ENCODE measurements at regions not wholly inside any gene's neighbourhood (a gene's known extent, or its start where the extent isn't known, plus 50 kb on each side); places are given as distances from the start of the nearest gene placed in this dataset.
"Not testable (repeated sequence)": the region's sequence is repeated elsewhere in the genome, so short reads cannot be mapped to it uniquely, and the experiment has no call there.

DNA sequence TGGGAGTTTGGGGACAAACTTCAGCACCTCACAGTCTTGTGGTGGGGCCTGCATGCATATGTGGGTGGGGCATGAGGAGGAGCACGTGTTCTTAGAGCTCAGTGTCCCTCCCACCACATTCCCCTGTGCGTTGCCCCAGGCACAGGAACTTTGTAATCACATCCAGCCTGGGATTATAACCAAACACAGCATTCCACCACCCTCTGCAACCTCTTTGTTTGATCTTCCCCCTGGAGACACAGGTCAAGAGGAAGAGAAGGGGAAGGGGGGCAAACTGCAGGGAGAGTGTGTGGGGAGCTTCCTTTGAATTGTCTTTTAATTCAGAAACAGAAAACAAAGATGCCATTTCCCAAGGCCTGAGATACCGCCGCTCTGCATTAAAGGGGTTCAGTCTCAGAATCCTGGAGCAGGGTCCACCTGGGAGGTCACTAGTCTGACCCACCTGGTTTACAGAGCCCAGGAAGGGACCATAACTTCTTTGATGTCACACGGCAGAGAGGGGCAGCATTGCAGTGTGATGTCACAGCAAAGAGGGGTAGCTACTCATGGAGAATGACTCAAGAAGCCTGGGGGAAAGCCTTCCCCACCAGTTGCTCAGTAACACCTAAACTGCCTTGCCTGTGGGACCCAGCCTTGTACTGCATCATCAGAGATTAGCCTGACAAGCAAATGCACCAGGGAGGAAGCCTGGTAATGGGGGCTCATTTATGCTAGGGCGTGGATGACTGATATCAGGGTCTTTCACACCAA lies 106.3 kb upstream of the RNU6-1 start:
- no peak for DNase-seq

DNA sequence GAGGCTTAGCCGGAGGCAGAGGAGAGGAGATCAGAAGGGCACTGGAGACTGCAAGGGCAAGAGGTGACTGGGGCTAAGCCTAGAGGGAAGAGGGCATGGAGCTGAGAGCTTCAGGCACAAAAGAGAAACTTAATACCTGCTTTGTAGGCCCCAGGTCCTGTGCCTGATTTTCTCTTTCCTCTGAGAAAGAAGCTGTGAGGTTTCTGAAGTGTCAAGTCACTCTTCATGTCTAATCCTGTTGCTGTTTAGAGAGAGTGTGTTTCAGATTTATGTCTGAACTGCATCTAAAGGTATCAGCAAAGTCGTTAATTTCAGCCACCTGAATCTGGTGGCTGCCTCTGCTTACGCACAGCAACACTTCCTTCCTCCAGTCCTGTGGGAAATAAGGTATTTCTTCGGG lies 106.9 kb upstream of the RNU6-1 start:
- no peak for DNase-seq

DNA sequence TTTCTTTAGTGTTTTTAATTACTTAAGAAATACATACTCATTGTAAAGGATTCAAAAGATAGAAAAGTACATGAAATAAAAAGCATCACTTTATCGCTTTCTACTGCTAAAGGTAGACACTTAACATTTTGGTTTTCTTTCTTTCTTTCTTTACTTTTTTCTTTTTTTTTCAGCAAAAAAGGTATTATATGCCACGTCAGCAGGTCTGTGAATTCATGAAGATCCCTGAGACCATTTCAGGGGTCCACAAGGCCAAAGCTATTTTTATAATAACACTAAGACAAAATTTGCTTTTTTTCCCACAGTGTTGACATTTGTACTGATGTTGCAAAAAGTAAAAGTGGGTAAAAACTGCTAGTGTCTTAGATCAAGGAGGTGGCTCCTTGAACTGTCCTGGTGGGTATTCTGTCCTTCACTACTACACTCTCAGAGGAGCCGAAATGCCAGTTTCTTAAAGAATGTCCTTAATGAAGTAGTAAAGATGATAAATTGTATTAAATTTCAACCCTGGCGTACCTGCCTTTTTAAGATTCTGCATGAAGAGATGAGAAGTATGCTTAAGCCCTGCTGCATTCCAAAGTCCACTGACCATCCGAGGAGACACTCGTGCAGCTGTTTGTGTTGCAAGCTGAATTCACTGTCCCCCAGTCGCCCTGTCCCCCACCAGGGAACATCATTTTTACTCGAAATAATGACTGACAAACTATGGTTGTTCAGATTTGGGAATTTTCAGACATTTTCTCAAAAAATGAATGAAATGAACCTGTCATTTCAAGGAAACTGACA lies 106.7 kb upstream of the PIAS1 start:
- DNase-seq, result no peak

DNA sequence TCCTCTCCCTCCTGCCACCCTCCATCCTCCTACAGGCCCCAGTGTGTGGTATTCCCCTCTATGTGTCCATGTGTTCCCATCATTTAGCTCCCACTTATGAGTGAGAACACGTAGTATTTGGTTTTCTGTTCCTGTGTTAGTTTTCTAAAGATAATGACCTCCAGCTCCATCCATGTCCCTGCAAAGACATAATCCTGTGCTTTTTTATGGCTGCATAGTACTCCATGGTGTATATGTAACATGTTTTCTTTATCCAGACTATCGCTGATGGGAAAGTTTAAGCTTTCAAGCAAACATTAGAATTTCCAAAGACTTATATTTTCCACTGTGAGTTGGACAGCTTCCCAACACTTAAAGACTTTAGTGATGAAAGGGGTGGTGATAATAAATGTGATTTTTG lies 105.9 kb upstream of the PIAS1 start:
- no peak for DNase-seq

DNA sequence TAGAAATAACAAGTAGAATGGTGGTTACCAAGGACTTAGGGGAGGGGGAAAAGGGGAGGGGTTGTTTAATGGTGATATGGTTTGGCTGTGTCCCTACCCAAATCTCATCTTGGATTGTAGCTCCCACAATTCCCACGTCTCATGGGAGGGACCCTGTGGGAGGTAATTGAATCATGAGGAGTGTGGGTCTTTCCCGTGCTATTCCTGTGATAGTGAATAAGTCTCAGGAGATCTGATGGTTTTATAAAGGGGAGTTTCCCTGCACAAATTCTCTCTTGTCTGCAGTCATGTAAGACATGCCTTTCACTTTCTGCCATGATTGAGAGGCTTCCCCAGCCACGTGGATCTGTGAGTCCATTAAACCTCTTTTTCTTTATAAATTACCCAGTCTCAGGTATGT lies 102.9 kb upstream of the PIAS1 start:
- DNase-seq, result not testable (repeated sequence)

DNA sequence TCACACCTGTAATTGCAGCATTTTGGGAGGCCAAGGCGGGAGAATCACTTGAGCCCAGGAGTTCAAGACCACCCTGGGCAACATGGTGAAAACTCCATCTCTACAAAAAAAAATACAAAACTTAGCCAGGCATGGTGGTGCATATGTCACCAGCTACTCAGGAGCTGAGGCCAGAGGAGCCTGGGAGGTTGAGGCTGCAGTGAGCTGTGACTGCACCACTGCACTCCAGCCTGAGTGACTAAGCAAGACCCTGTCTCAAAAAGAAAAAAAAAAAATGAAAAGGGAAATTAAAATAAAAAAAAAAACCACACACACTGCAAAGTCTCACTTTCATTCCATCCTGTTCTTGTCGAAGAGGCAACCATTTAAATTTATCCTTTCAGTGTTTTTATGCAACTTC lies 100.8 kb upstream of the PIAS1 start:
- no peak for DNase-seq

DNA sequence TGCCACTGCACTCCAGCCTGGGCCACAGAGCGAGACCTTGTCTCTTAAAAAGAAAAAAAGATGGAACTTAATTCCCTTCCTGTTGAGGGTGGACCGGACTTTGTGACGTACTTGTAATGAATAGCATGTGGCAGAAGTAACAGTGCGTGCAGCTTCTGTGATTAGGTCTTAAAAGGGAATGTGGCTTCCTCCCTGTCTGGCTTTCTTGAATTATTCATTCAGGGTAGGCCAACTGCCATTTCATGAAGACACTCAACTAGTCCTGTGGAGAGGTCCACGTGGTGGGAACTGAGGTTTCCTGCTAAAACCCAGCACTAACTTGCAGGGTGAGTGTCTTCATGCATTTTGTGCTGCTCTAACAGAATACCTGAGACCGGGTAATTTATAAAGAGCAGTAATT lies 98.9 kb upstream of the PIAS1 start:
- no peak for DNase-seq

DNA sequence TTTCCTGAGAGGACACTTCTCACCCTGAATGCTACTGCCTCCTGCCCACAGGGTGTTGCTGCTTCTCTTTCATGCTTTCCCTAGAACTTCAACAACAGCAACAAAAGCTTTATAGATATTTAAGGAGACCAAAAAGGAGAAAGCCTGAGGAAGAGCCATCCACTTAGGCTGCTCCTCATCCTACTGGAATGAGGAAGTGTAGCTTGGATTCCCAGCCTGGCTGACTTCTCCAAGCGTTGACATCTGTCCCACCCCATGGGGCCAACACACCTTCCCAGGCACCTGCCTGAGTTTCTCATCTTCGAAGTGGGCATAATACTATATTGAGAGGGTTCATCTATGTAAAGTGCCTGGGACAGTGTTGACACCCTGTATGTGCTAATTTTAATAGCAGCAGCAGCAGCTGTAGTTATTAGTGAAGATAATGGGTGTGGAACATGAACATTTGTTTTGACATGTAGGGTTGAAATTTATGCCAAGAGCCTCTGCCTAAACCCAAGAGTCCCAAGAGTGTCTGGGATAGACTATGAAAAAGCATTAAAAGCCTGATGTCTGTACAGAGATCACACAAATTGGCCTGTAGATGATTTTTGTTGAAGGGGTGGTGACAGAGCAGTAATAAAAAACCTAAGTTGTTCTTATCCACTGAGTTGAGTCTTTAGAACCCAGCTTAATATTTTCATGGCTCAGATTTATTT lies 96.5 kb upstream of the PIAS1 start:
- DNase-seq, result no peak

DNA sequence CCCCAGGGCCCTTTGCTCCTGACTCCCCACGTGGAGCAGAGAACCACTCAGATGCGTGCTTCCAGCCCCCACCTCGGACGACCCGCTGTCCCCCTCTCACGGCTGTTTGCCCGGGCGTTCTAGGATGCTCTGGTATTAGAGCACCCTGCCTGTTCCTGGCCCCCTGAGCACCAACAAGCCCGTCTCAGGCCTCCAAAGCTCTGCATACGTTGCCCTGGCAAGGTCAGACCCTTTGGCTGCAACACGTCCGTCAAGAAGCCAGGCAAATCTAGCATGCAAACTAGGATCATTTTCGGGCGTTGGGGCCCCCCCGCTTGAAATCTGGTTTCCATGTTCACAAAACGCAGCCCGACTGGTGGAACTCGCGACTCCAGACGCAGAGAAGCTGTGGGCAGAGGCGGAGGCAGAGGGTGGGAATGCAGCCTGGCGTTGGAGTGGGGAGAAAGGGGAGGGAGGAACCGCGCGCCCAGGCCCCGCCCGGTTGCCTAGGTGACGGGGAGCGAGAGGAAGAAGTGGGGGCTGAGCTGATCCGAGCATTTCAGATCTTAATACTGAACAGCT lies 86.2 kb upstream of the PIAS1 start:
- no peak for DNase-seq

DNA sequence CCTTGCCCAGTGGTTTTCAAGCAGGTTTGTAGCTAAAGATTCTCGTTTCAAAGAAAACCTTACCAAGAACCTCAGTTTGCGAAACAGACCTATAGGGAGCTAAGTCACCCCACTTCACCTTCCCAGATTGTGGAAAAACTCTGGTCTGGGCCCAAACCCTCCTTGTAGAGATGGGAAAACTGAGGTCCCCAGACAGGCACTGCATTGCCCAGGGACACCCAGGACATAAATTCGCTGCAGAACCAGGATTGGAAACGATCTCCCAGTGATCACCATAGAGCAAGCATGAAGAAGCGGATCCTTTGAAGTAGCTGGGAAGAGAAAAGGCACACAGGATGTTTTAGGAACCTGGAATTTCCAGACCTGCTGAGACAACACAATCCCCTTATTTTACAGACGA lies 85.6 kb upstream of the PIAS1 start:
- DNase-seq, result no peak

DNA sequence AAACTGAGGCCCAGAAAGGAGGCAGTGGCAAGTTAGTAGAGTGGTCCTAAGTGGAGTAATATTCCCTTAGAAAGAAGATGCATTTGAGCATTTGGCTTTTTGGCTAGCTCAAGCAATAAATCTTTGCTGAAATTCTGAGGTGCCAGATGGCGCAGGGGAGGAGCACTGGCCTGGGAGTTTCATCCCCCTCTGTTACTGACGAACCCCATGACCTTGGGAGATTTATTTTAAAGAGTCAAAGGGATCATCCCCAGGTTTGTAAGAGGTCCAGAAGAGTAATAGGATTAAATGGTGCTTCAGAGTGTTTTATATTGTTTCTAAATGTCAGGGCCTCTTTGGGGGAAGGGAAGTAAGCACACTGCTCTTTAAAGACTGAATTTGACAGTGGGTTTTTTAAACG lies 85.1 kb upstream of the PIAS1 start:
- no peak for DNase-seq

DNA sequence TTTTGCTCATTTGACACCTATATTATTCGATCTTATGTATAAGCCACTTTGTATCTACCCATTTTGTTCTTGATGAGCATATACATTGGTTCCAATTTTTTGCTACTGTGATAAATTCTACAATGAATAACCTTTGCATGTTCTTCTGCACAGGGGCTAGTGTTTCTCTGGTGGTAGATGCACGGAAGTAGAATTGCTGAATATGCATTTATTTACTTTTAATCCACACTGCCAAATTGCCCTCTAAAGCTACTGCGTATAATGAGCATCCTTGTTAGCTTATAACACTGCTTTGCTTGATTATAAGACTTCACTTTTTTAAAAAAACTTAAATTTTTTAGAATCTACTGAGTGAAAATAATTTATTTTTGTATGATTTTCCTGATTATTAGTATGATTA lies 84.2 kb upstream of the PIAS1 start:
- no peak for DNase-seq

DNA sequence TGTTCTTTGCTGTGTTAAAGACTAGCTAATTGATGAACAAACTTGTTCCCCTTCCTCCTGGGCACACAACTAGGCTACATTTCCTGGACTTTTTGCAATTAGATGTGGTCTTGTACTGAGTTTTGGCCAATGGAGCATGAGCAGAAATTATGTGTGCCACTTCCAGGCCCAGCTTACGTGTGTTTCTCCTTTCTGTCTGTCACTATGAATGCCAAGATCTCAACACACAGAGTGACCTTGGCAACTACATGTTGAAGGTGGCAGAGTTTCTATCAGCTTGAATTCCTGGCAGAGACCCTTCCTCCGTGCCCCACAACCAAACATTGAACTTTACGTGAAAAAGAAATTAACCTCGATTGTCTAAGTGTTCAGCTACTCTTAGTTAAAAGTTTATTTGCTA lies 81.7 kb upstream of the PIAS1 start:
- no peak for DNase-seq

DNA sequence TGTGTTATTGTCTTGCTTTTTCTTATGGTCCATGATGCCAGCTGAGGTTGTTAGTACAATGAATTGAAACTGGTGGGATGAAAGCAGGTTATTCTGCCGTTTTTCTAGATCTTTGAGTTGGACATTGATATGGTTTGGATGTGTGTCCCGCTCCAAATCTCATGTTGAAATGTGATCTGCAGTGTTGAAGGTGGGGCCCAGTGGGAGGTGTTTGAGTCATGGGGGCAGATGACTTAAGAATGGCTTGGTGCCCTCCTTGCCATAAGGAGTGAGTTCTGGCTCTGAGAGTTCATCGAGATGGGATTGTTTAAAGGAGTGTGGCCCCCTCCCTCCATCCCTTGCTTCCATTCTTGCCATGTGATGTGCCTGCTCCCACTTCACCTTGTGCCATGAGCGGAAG lies 80.3 kb upstream of the PIAS1 start:
- no peak for DNase-seq

DNA sequence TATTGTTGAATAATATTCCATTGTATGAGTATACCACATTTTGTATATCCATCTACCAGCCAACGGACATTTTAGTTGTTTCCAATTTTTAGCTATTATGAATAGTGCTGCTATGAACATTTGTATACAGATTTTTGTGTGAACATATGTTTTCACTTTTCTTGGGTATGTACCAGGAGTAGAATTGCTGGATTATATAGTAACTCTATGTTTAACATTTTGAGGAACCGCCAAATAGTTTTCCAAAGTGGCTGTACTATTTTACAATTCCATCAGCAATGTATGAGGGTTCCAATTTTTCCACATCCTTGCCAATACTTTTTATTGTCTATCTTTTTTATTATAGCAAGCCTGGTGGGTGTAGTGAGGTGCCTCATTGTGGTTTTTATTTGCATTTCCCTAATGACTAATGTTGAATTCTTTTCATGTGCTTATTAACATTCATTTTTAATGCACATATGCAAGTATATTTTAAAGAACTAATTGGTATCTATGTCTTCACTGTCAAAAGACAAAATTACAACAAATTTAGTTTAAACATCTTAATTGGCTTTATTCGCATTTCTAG lies 77.5 kb upstream of the PIAS1 start:
- DNase-seq, result no peak

DNA sequence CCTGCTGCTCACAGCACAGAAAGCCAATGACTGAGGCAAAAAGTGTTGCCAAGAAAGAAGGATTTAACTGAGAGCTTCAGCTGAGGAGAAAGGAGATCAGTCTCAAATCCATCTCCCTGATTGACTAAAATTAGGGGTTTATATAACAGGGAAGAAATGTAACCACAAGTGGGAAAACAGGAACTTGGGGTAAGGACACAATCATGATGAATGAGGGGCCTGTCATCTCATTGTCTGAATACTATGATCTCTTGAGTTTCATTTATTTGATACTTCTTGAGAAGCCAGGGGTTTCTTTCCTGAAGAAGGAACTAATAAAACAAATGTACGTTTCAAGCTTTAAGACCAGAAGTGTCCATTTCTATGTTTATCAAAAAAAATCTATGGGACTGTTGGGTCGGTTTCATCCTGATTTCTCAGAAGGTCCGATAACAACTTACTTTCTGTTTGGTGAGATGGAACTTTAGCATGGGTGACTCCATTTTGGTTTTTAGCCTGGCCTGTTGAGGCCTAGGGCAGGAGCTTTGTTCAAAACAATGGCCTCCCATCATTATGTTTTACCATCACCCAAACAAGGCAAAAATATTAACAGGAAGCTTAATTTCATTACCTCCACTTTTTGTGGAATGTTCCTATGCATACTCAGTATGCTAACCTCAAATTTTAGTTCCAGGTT lies 76.6 kb upstream of the PIAS1 start:
- DNase-seq, result no peak

DNA sequence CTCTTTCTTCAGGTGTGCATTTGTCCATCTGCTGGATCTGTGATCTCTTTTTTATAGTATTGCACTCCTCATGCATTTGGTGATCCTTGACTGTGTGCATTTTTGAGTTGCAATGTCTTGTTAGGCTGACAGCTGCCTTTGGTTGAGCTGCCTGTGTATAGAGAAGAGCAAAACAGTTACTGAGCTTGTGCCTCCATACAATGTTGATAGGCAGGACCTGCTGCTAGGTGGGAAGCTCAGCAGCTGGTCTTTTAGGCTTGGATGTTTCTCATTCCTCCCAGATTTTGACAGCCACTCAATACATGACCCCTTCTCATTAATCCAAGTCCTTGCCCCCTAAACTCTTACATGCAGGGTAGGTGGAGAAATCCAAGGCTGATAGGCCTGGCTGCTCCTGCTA lies 74.8 kb upstream of the PIAS1 start:
- no peak for DNase-seq

DNA sequence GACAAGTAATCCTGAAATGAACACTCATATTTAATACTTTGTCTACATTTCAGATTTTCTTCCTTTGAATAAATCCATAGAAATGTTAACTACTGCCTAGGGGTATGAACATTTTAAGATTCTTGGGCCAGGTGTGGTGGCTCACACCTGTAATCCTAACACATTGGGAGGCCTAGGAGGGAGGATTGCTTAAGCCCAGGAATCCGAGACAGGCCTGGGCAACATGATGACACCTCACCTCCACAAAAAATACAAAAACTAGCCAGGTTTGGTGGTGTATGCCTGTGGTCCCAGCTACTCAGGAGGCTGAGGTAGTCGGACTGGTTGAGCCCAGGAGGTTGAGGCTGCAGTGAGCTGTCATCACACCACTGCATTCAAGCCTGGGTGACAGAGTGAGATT lies 73.9 kb upstream of the PIAS1 start:
- no peak for DNase-seq

DNA sequence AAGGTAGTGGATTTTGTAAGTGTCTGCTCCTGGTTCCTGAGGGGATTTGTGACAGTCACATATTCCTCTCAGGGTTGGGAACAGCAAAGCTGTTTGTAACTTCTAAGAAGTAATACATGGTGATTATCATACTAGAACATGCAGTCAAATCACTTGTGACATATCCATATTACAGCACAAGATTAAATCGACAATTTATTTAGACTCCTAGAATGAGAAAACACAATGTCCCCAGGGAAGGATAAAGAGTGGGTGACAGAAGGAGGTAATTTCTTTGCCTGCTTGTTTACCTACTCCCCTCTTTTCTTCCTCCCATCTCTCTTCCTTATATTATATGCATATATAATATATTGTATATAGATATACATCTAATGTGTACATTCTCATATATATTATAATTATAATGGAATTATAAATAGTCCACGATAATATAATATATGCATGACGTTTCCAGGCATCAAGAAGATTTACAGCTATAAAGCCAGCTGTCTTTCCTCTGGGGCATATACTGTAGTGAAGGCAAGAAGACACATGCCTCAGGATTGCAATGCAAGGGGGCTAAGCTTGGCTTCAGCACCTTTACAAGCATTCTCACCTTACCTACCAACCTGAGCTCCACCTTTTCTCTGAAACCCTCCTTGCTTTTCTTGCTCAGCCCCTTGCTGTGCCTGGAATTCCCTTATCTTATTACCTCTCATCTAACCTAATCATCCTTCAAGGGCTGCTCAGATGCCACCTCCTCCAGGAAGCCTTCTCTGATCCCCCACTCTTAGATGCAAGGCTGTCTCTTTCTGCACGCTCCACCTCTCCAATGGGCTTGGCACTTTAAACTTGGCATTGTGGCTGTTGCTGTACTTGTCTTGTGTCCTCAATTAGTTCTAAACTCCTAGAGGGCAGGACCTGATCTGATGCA lies 73.1 kb upstream of the PIAS1 start:
- DNase-seq, result no peak

DNA sequence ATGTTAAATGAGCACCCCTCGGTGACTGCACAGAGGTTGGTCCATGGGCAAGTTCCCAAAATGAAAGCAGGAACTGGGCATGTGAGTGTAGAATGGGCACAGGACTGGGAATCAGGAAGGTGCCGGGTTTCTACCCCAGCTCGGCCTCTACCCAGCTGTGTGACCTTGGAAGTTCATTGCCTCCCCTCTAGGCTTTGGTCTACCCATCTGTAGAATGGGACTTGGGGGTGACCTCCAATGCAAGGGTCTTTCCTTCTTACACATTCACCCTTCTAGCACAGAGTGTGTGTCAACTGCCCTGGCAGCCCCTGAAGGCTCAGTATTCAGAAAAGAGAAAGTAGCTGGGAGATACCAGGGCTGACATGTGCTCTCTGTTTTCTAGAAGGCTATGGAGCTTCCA lies 72.3 kb upstream of the PIAS1 start:
- DNase-seq, result no peak

DNA sequence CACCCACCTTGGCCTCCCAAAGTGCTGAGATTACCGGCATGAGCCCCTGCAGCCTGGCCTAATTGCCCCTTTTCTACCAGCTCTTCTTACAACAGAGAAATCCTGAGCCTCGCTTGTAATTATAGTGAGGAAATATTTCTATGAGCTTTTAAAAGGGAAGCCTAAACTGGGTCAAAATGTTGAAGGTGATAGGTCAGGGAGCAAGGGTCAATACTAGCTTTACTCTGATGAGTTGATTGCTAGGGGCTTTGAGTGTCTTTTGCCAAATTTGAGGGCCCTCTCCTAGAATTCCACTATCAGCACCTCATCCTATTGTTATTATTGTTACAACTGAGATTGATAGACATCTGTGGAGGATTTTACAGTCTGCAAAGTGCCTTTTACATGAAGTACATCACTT lies 62.4 kb upstream of the PIAS1 start:
- no peak for DNase-seq

DNA sequence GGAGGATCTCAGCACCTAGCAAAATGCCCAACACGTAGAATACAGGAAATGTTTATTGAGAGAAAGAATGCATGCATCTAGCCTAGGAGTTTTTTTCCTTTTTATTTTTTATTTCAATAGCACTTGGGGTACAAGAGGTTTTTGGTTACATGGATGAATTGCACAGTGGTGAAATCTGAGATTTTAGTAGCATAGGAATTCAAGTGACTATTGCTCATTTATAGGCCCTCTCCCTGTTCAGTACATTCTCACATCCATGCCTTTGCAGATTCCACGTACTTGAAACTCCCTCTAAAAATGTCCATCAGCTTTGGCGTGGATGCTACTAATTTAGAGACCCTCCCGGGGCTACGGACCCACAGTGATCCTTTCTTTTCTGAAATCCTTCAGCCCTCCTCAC lies 61.7 kb upstream of the PIAS1 start:
- no peak for DNase-seq
